Neural cell (in vitro differentiated cells): ENCODE measurements at regions not wholly inside any gene's neighbourhood (a gene's known extent, or its start where the extent isn't known, plus 50 kb on each side); places are given as distances from the start of the nearest gene placed in this dataset.

ENCODE experiments used
- H2AFZ ChIP-seq: fragments of 200-600, 300-800 bp; sonication (generic), shearing (Covaris generic); 2 replicates; pipeline ENCODE4 v1.6.0; 2014; ENCODE audit warnings: low read depth, mild to moderate bottlenecking, antibody characterized with exemption, low read length, moderate library complexity
- H3F3A ChIP-seq: fragments of 200-600 bp; shearing (Covaris generic); 2 replicates; pipeline ENCODE4 v1.6.1; 2016; ENCODE audit warnings: mild to moderate bottlenecking, moderate library complexity, mixed read lengths, antibody characterized with exemption, low read length; ENCODE audit not compliant: insufficient read depth, poor library complexity, severe bottlenecking
- H3K27ac ChIP-seq: fragments of 200-600, 300-800 bp; sonication (generic), shearing (Covaris generic); 2 replicates; pipeline ENCODE4 v1.5.1; 2014; ENCODE audit warnings: mild to moderate bottlenecking, low read length, moderate library complexity
- H3K27me3 ChIP-seq: fragments of 300-800, 200-600 bp; sonication (generic), shearing (Covaris generic); 2 replicates; pipeline ENCODE4 v1.6.0; 2014; ENCODE audit warnings: mild to moderate bottlenecking, low read depth, low read length, moderate library complexity; ENCODE audit not compliant: insufficient read depth
- H3K36me3 ChIP-seq: fragments of 300-800, 200-600 bp; sonication (generic), shearing (Covaris generic); 2 replicates; pipeline ENCODE4 v1.5.1; 2014; ENCODE audit warnings: mild to moderate bottlenecking, antibody characterized with exemption, low read length, moderate library complexity; ENCODE audit not compliant: insufficient read depth
- H3K4me2 ChIP-seq: fragments of 300-800, 200-600 bp; sonication (generic), shearing (Covaris generic); 2 replicates; pipeline ENCODE4 v1.6.0; 2014; ENCODE audit warnings: mild to moderate bottlenecking, low read length
- H3K4me3 ChIP-seq: fragments of 300-800, 200-600 bp; sonication (generic), shearing (Covaris generic); 2 replicates; pipeline ENCODE4 v1.5.1; 2014; ENCODE audit warnings: mild to moderate bottlenecking, low read length, moderate library complexity
- H3K79me2 ChIP-seq: fragments of 200-600 bp; shearing (Covaris generic); replicated peaks from 2 replicates; pipeline ENCODE4 v1.6.0; 2014; ENCODE audit warnings: mild to moderate bottlenecking, low read length, moderate library complexity; ENCODE audit not compliant: insufficient read depth
- H3K9ac ChIP-seq: fragments of 300-800, 200-600 bp; sonication (generic), shearing (Covaris generic); 2 replicates; pipeline ENCODE4 v1.6.1; 2016; ENCODE audit warnings: mild to moderate bottlenecking, low read length, mixed read lengths
- H3K9me2 ChIP-seq: fragments of 200-600 bp; shearing (Covaris generic); 2 replicates; pipeline ENCODE4 v1.6.1; 2016; ENCODE audit warnings: mild to moderate bottlenecking, low read length, mixed read lengths; ENCODE audit not compliant: insufficient read depth
- H3K9me3 ChIP-seq: fragments of 200-600, 300-800 bp; sonication (generic), shearing (Covaris generic); 2 replicates; pipeline ENCODE4 v1.6.1; 2016; ENCODE audit warnings: mild to moderate bottlenecking, mixed run types, low read length, moderate library complexity, mixed read lengths
- H4K20me1 ChIP-seq: fragments of 200-600 bp; shearing (Covaris generic); 2 replicates; pipeline ENCODE4 v1.6.1; 2016; ENCODE audit warnings: mild to moderate bottlenecking, mixed run types; ENCODE audit not compliant: insufficient read depth
- CTCF ChIP-seq: fragments of 450-650 bp; IDR thresholded peaks from 2 replicates; pipeline ENCODE4 v1.5.1; 2014; ENCODE audit warnings: antibody characterized with exemption, mild to moderate bottlenecking, moderate library complexity; ENCODE audit not compliant: poor library complexity, severe bottlenecking
- EP300 ChIP-seq: fragments of 450-650 bp; conservative IDR thresholded peaks from 2 replicates; pipeline ENCODE4 v1.6.1; 2014; ENCODE audit warnings: antibody characterized with exemption, mild to moderate bottlenecking, moderate library complexity; ENCODE audit not compliant: poor library complexity, severe bottlenecking
- EZH2 ChIP-seq: fragments of 200-600, 300-800 bp; shearing (Covaris generic), sonication (generic); IDR thresholded peaks from 2 replicates; pipeline ENCODE4 v1.6.1; 2014; ENCODE audit warnings: antibody characterized with exemption, low read length, borderline replicate concordance, mild to moderate bottlenecking; ENCODE audit not compliant: insufficient read depth, poor library complexity, severe bottlenecking
- MXI1 ChIP-seq: fragments of 450-650 bp; conservative IDR thresholded peaks from 2 replicates; pipeline ENCODE4 v1.6.1; 2014; ENCODE audit warnings: antibody characterized with exemption, mild to moderate bottlenecking; ENCODE audit not compliant: poor library complexity, severe bottlenecking
- POLR2AphosphoS5 ChIP-seq: IDR thresholded peaks from 2 replicates; pipeline ENCODE4 v1.6.1; 2012
- RAD21 ChIP-seq: fragments of 450-650 bp; conservative IDR thresholded peaks from 2 replicates; pipeline ENCODE4 v1.6.1; 2014; ENCODE audit warnings: antibody characterized with exemption, mild to moderate bottlenecking, moderate library complexity
- REST ChIP-seq: IDR thresholded peaks from 2 replicates; pipeline ENCODE4 v1.6.1; 2012; ENCODE audit warnings: borderline replicate concordance
- SMC3 ChIP-seq: fragments of 450-650 bp; conservative IDR thresholded peaks from 2 replicates; pipeline ENCODE4 v1.6.1; 2014; ENCODE audit warnings: antibody characterized with exemption, mild to moderate bottlenecking, moderate library complexity; ENCODE audit not compliant: poor library complexity
- TAF1 ChIP-seq: IDR thresholded peaks from 2 replicates; pipeline ENCODE4 v1.6.1; 2012; ENCODE audit warnings: low read depth

- no peaks in the 10 kb centered on the region for H3K9me2 ChIP-seq
- H3K9me3 ChIP-seq, result no peaks in the 10 kb centered on the region
- TF ChIP-seq MXI1 (no peak), RAD21 (no peak), SMC3 (no peak), REST (no peak), EZH2 (no peak), POLR2AphosphoS5 (no peak), CTCF (no peak), EP300 (no peak), TAF1 (no peak)
- H3K79me2 ChIP-seq, result no peaks in the 10 kb centered on the region
- H3K9ac ChIP-seq, result no peak overlapping the region
- no peaks in the 10 kb centered on the region for H3K27me3 ChIP-seq
- no peak overlapping the region for H3K27ac ChIP-seq
- H3K36me3 ChIP-seq, result no peaks in the 10 kb centered on the region
- H2AFZ ChIP-seq, result no peak overlapping the region
- no peak overlapping the region for H3K4me3 ChIP-seq
- no peak overlapping the region for H3K4me2 ChIP-seq
- H4K20me1 ChIP-seq, result no peaks in the 10 kb centered on the region
- no peaks in the 10 kb centered on the region for H3F3A ChIP-seq
Observed at GRCh38 chr4:127347936-127348335, 284.8 kb upstream of the INTU start.

- Histone ChIP-seq H3K9me2 (no peaks in the 10 kb centered on the region), H3K4me2 (no peak overlapping the region), H2AFZ (no peak overlapping the region), H3K36me3 (no peaks in the 10 kb centered on the region), H3K9me3 (no peaks in the 10 kb centered on the region), H3K9ac (no peak overlapping the region), H3K4me3 (no peak overlapping the region), H4K20me1 (no peaks in the 10 kb centered on the region), H3K79me2 (no peaks in the 10 kb centered on the region), H3K27me3 (no peaks in the 10 kb centered on the region), H3F3A (no peaks in the 10 kb centered on the region), H3K27ac (no peak overlapping the region)
- no peak for TF ChIP-seq CTCF
- TF ChIP-seq EP300, result no peak
Observed at GRCh38 chr4:127352220-127353113, 280.3 kb upstream of the INTU start.
